Upper lobe of left lung (tissue), 4 donors: ENCODE measurements at regions not wholly inside any gene's neighbourhood (a gene's known extent, or its start where the extent isn't known, plus 50 kb on each side); places are given as distances from the start of the nearest gene placed in this dataset.

ENCODE experiments used
- POLR2A ChIP-seq, 4 donors: fragments of 450-650 bp; IDR thresholded peaks; one replicate each; pipeline ENCODE4 v1.5.1; 2016 to 2017; ENCODE audit warnings: antibody characterized with exemption in 4 of 4, mild to moderate bottlenecking in 2 of 4
- TF ChIP-seq, protein P1 (sequence below), 6 experiments: fragments of 450-650 bp in 4 of 6; fragments of 200-600 bp in 2 of 6; sonication (generic) in 2 of 6; IDR thresholded peaks; one replicate each; pipeline ENCODE4 v1.5.1; 2016 to 2019; ENCODE audit warnings: antibody characterized with exemption in 6 of 6

DNA sequence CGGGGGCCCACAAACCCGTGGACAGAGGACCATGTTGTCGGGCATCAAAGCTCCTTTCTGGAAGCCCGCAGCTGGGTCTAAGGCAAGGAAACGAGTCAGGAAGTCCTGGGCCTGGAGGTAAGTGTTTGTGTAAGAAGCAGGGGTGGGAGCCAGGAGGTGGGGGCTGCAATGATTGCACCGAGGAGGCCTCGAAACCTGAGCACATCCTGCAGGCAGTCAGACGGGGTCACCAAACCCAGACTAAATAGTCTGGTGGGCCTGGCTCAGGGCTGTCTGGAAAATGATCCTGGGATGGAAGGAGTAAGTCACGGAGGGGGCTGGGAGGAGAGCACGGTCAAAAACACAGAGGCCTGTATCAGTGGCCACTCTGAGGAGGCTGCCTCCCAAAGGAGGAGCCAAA is 539.2 kb downstream of the MN1 start:
- TF ChIP-seq, protein P1, sequence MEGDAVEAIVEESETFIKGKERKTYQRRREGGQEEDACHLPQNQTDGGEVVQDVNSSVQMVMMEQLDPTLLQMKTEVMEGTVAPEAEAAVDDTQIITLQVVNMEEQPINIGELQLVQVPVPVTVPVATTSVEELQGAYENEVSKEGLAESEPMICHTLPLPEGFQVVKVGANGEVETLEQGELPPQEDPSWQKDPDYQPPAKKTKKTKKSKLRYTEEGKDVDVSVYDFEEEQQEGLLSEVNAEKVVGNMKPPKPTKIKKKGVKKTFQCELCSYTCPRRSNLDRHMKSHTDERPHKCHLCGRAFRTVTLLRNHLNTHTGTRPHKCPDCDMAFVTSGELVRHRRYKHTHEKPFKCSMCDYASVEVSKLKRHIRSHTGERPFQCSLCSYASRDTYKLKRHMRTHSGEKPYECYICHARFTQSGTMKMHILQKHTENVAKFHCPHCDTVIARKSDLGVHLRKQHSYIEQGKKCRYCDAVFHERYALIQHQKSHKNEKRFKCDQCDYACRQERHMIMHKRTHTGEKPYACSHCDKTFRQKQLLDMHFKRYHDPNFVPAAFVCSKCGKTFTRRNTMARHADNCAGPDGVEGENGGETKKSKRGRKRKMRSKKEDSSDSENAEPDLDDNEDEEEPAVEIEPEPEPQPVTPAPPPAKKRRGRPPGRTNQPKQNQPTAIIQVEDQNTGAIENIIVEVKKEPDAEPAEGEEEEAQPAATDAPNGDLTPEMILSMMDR (IDR thresholded peaks at IDR 0.05) = no peak
- no peak for TF ChIP-seq POLR2A (IDR thresholded peaks at IDR 0.05)
